B cell (primary cell): ENCODE measurements at regions not wholly inside any gene's neighbourhood (a gene's known extent, or its start where the extent isn't known, plus 50 kb on each side); places are given as distances from the start of the nearest gene placed in this dataset.

Experiments
- CTCF ChIP-seq: fragments of 200-600 bp; IDR thresholded peaks from one replicate; pipeline ENCODE4 v1.8.0; 2022; ENCODE audit warnings: antibody characterized with exemption, mild to moderate bottlenecking
- EZH2 ChIP-seq: IDR thresholded peaks from 2 replicates; pipeline ENCODE4 v1.6.1; 2012; ENCODE audit warnings: borderline replicate concordance, low read depth, mild to moderate bottlenecking, moderate library complexity, low read length; ENCODE audit not compliant: insufficient read depth, poor library complexity, severe bottlenecking

- TF ChIP-seq CTCF (no peak), EZH2 (no peak)
These were observed 245.8 kb downstream of the ETAA1 start for GRCh38 chr2:67642961-67643360.
